NB4 (cell line): ENCODE measurements at regions not wholly inside any gene's neighbourhood (a gene's known extent, or its start where the extent isn't known, plus 50 kb on each side); places are given as distances from the start of the nearest gene placed in this dataset.

Experiments used
- CTCF ChIP-seq: IDR thresholded peaks from one replicate; pipeline ENCODE4 v1.5.1; 2012; ENCODE audit warnings: low read depth, low read length
- MAX ChIP-seq: IDR thresholded peaks from 2 replicates; pipeline ENCODE4 v1.6.1; 2011; ENCODE audit warnings: low read depth, low read length
- POLR2A ChIP-seq: IDR thresholded peaks from 2 replicates; pipeline ENCODE4 v1.6.1; 2011; ENCODE audit warnings: mild to moderate bottlenecking; ENCODE audit not compliant: insufficient read length; ENCODE audit errors: extremely low read depth

GRCh38 chr12:12008931-12009611 is 61.7 kb upstream of the BCL2L14 start:
- TF ChIP-seq CTCF (peak; percentile 13), MAX (no peak), POLR2A (no peak)
